DOHH2 (cell line): ENCODE measurements at regions not wholly inside any gene's neighbourhood (a gene's known extent, or its start where the extent isn't known, plus 50 kb on each side); places are given as distances from the start of the nearest gene placed in this dataset.

ENCODE experiments used
- EZH2phosphoT487 ChIP-seq: fragments of 200-600 bp; sonication (generic); IDR thresholded peaks from 2 replicates; pipeline ENCODE4 v1.6.1; 2017; ENCODE audit warnings: borderline replicate concordance, mild to moderate bottlenecking, antibody characterized with exemption, low read length, moderate library complexity, mixed read lengths
- TF ChIP-seq, protein P1 (sequence below): fragments of 200-600 bp; sonication (generic); IDR thresholded peaks from one replicate; pipeline ENCODE4 v1.5.1; 2014; ENCODE audit warnings: antibody characterized with exemption, mild to moderate bottlenecking, low read depth, low read length; ENCODE audit not compliant: poor library complexity, severe bottlenecking

DNA sequence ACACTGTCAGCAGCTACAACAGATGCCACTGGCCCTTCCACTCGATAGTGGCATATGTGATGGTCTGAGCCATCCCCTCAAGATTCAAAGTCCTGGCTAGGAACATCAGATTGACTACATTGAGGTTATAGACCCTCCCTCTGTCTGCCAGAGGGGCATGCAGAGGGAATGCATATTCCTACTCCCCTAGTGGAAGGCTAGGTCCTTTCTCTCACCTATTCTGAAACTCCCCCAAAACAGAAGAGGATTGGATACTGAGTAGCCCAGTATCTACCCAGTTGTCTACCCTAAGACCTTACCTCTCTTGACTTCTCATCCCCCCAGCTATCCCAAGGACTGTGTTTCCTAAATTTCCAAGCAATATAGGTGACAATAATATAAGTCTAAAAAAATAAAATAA lies 78.5 kb upstream of the PDE4D start:
- TF ChIP-seq, protein P1, sequence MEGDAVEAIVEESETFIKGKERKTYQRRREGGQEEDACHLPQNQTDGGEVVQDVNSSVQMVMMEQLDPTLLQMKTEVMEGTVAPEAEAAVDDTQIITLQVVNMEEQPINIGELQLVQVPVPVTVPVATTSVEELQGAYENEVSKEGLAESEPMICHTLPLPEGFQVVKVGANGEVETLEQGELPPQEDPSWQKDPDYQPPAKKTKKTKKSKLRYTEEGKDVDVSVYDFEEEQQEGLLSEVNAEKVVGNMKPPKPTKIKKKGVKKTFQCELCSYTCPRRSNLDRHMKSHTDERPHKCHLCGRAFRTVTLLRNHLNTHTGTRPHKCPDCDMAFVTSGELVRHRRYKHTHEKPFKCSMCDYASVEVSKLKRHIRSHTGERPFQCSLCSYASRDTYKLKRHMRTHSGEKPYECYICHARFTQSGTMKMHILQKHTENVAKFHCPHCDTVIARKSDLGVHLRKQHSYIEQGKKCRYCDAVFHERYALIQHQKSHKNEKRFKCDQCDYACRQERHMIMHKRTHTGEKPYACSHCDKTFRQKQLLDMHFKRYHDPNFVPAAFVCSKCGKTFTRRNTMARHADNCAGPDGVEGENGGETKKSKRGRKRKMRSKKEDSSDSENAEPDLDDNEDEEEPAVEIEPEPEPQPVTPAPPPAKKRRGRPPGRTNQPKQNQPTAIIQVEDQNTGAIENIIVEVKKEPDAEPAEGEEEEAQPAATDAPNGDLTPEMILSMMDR, result no peak
- TF ChIP-seq EZH2phosphoT487, result no peak
